Liver (tissue), 3 donors: ENCODE measurements at regions not wholly inside any gene's neighbourhood (a gene's known extent, or its start where the extent isn't known, plus 50 kb on each side); places are given as distances from the start of the nearest gene placed in this dataset.

ENCODE experiments used
- FOXA1 ChIP-seq: IDR thresholded peaks from 2 replicates; pipeline ENCODE4 v1.6.1; 2016; ENCODE audit warnings: antibody characterized with exemption
- GABPA ChIP-seq, 2 donors: IDR thresholded peaks in 1 of 2; conservative IDR thresholded peaks in 1 of 2; 2 replicates each; pipeline ENCODE4 v1.6.1; 2016; ENCODE audit warnings: antibody characterized with exemption in 2 of 2, mild to moderate bottlenecking in 1 of 2, moderate library complexity in 1 of 2
- HNF4G ChIP-seq: IDR thresholded peaks from 2 replicates; pipeline ENCODE4 v1.6.1; 2016; ENCODE audit warnings: antibody characterized with exemption
- JUND ChIP-seq, 2 donors: IDR thresholded peaks; 2 replicates each; pipeline ENCODE4 v1.6.1; 2016; ENCODE audit warnings: antibody characterized with exemption in 2 of 2
- RAD21 ChIP-seq, 2 donors: IDR thresholded peaks; 2 replicates each; pipeline ENCODE4 v1.6.1; 2016; ENCODE audit warnings: antibody characterized with exemption in 2 of 2, mild to moderate bottlenecking in 2 of 2
- RXRA ChIP-seq, 2 donors: IDR thresholded peaks; 2 replicates each; pipeline ENCODE4 v1.6.1; 2017 to 2018; ENCODE audit warnings: antibody characterized with exemption in 2 of 2, mild to moderate bottlenecking in 1 of 2
- SP1 ChIP-seq: IDR thresholded peaks from 2 replicates; pipeline ENCODE4 v1.6.1; 2018; ENCODE audit warnings: antibody characterized with exemption, mild to moderate bottlenecking
- TAF1 ChIP-seq: conservative IDR thresholded peaks from 2 replicates; pipeline ENCODE4 v1.6.1; 2016; ENCODE audit warnings: antibody characterized with exemption, mild to moderate bottlenecking
- YY1 ChIP-seq: IDR thresholded peaks from 2 replicates; pipeline ENCODE4 v1.6.1; 2016; ENCODE audit warnings: antibody characterized with exemption, mild to moderate bottlenecking
- TF ChIP-seq, protein P1 (sequence below): IDR thresholded peaks from 2 replicates; pipeline ENCODE4 v1.6.1; 2016; ENCODE audit warnings: antibody characterized with exemption, mild to moderate bottlenecking
- TF ChIP-seq, protein P2 (sequence below): fragments of 150-350 bp; IDR thresholded peaks from 2 replicates; pipeline ENCODE4 v1.5.1; 2017; ENCODE audit warnings: improper control_type of control experiment, low read depth, low read length; ENCODE audit not compliant: missing input control
- TF ChIP-seq, protein P3 (sequence below): IDR thresholded peaks from 2 replicates; pipeline ENCODE4 v1.6.1; 2016; ENCODE audit warnings: antibody characterized with exemption
- TF ChIP-seq, protein P4 (sequence below): IDR thresholded peaks from 2 replicates; pipeline ENCODE4 v1.6.1; 2016; ENCODE audit warnings: antibody characterized with exemption
- TF ChIP-seq, protein P5 (sequence below): IDR thresholded peaks from 2 replicates; pipeline ENCODE4 v1.6.1; 2016; ENCODE audit warnings: antibody characterized with exemption
- donor health status: healthy.
- donor health status: healthy.

DNA sequence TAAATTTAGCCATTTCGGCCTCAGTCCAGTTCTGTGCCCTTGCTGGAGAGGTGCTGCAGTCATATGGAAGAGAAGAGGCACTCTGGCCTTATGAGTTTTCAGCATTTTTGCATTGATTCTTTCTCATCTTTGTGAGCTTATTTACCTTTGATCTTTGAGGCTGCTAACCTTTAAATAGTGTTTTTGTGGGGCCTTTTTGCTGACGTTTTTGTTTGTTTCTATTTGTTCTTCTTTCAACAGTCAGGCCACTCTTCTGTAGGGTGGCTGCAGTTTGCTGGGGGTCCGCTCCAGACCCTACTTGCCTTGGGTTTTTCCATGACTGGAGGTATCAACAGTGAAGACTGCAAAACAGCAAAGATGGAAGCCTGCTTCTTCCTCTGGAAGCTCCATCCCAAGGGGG, 1951.7 kb upstream of the LRRTM1 start:
- TF ChIP-seq, protein P1, sequence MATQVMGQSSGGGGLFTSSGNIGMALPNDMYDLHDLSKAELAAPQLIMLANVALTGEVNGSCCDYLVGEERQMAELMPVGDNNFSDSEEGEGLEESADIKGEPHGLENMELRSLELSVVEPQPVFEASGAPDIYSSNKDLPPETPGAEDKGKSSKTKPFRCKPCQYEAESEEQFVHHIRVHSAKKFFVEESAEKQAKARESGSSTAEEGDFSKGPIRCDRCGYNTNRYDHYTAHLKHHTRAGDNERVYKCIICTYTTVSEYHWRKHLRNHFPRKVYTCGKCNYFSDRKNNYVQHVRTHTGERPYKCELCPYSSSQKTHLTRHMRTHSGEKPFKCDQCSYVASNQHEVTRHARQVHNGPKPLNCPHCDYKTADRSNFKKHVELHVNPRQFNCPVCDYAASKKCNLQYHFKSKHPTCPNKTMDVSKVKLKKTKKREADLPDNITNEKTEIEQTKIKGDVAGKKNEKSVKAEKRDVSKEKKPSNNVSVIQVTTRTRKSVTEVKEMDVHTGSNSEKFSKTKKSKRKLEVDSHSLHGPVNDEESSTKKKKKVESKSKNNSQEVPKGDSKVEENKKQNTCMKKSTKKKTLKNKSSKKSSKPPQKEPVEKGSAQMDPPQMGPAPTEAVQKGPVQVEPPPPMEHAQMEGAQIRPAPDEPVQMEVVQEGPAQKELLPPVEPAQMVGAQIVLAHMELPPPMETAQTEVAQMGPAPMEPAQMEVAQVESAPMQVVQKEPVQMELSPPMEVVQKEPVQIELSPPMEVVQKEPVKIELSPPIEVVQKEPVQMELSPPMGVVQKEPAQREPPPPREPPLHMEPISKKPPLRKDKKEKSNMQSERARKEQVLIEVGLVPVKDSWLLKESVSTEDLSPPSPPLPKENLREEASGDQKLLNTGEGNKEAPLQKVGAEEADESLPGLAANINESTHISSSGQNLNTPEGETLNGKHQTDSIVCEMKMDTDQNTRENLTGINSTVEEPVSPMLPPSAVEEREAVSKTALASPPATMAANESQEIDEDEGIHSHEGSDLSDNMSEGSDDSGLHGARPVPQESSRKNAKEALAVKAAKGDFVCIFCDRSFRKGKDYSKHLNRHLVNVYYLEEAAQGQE: no peak
- TF ChIP-seq, protein P2, sequence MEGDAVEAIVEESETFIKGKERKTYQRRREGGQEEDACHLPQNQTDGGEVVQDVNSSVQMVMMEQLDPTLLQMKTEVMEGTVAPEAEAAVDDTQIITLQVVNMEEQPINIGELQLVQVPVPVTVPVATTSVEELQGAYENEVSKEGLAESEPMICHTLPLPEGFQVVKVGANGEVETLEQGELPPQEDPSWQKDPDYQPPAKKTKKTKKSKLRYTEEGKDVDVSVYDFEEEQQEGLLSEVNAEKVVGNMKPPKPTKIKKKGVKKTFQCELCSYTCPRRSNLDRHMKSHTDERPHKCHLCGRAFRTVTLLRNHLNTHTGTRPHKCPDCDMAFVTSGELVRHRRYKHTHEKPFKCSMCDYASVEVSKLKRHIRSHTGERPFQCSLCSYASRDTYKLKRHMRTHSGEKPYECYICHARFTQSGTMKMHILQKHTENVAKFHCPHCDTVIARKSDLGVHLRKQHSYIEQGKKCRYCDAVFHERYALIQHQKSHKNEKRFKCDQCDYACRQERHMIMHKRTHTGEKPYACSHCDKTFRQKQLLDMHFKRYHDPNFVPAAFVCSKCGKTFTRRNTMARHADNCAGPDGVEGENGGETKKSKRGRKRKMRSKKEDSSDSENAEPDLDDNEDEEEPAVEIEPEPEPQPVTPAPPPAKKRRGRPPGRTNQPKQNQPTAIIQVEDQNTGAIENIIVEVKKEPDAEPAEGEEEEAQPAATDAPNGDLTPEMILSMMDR: no peak
- TF ChIP-seq FOXA1 (no peak), RXRA (IDR thresholded peaks at IDR 0.05) (no peak), GABPA (IDR thresholded peaks at IDR 0.05 in 1 of 2, conservative IDR thresholded peaks at IDR 0.05 in 1 of 2) (no peak), HNF4G (no peak), YY1 (no peak), JUND (IDR thresholded peaks at IDR 0.05) (no peak), TAF1 (no peak), SP1 (no peak), RAD21 (IDR thresholded peaks at IDR 0.05) (no peak)
- TF ChIP-seq, protein P3, sequence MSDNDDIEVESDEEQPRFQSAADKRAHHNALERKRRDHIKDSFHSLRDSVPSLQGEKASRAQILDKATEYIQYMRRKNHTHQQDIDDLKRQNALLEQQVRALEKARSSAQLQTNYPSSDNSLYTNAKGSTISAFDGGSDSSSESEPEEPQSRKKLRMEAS: no peak
- TF ChIP-seq, protein P4, sequence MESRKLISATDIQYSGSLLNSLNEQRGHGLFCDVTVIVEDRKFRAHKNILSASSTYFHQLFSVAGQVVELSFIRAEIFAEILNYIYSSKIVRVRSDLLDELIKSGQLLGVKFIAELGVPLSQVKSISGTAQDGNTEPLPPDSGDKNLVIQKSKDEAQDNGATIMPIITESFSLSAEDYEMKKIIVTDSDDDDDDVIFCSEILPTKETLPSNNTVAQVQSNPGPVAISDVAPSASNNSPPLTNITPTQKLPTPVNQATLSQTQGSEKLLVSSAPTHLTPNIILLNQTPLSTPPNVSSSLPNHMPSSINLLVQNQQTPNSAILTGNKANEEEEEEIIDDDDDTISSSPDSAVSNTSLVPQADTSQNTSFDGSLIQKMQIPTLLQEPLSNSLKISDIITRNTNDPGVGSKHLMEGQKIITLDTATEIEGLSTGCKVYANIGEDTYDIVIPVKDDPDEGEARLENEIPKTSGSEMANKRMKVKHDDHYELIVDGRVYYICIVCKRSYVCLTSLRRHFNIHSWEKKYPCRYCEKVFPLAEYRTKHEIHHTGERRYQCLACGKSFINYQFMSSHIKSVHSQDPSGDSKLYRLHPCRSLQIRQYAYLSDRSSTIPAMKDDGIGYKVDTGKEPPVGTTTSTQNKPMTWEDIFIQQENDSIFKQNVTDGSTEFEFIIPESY: no peak
- TF ChIP-seq, protein P5, sequence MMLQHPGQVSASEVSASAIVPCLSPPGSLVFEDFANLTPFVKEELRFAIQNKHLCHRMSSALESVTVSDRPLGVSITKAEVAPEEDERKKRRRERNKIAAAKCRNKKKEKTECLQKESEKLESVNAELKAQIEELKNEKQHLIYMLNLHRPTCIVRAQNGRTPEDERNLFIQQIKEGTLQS: no peak
